GM10248 (cell line): ENCODE measurements at regions not wholly inside any gene's neighbourhood (a gene's known extent, or its start where the extent isn't known, plus 50 kb on each side); places are given as distances from the start of the nearest gene placed in this dataset.

Experiments used
- CTCF ChIA-PET: fragments of 300-600 bp; sonication (Branson Sonifier 250); formaldehyde crosslinking; extraction: SDS; loops from one replicate; lab custom pipeline; 2021; ENCODE audit warnings: antibody characterized with exemption; lab: Yijun Ruan, JAX
- POLR2A ChIA-PET: fragments of 350-650 bp; sonication (Branson Sonifier 250); formaldehyde crosslinking; extraction: SDS; loops from one replicate; lab custom pipeline; 2020; ENCODE audit warnings: antibody characterized with exemption; lab: Yijun Ruan, JAX
- DNase-seq: peaks from one replicate; pipeline ENCODE4 v3.0.0; 2012; ENCODE audit errors: extremely low spot score
- CTCF ChIP-seq: IDR thresholded peaks from 2 replicates; pipeline ENCODE4 v1.5.1; 2012; ENCODE audit warnings: mild to moderate bottlenecking, low read depth; ENCODE audit errors: extremely low read depth, missing control alignments, control extremely low read depth

GRCh38 chr2:79320871-79321270 lies 161.3 kb upstream of the REG3A start:
- no peak for DNase-seq
- TF ChIP-seq CTCF, result no peak
- POLR2A ChIA-PET, result no interaction called here
- CTCF ChIA-PET, result no interaction called here

GRCh38 chr2:79294994-79295393 lies 135.4 kb upstream of the REG3A start:
- no peak for TF ChIP-seq CTCF
- no peak for DNase-seq
- CTCF ChIA-PET, result no interaction called here
- POLR2A ChIA-PET, result no interaction called here

GRCh38 chr2:79292958-79293315 lies 133.4 kb upstream of the REG3A start:
- no peak for TF ChIP-seq CTCF
- no peak for DNase-seq
- ChIA-PET CTCF (interaction anchor here (0.9 to 1.3 kb wide), 2 partner anchors 10 to 13 kb away, joined by 3 read pairs; no protein-coding TSS in a partner anchor), POLR2A (no interaction called here)

- no peak for DNase-seq
- TF ChIP-seq CTCF, result no peak
- ChIA-PET POLR2A (no interaction called here), CTCF (interaction anchor here (0.9 to 1.3 kb wide), 2 partner anchors 10 to 12 kb away, joined by 3 read pairs; no protein-coding TSS in a partner anchor)
These were observed 132.8 kb upstream of the REG3A start for GRCh38 chr2:79292239-79292957.

- ChIA-PET POLR2A (no interaction called here), CTCF (no interaction called here)
- no peak for DNase-seq
- no peak for TF ChIP-seq CTCF
These were observed 116.3 kb upstream of the REG3A start for GRCh38 chr2:79275863-79276262.

- TF ChIP-seq CTCF, result no peak
- ChIA-PET POLR2A (no interaction called here), CTCF (no interaction called here)
- no peak for DNase-seq
These were observed 115.6 kb upstream of the REG3A start for GRCh38 chr2:79275197-79275596.
